Lower leg skin (tissue), 4 donors: ENCODE measurements at regions not wholly inside any gene's neighbourhood (a gene's known extent, or its start where the extent isn't known, plus 50 kb on each side); places are given as distances from the start of the nearest gene placed in this dataset.

Experiments
- DNase-seq, 2 donors: peaks; one replicate each; pipeline ENCODE4 v3.0.0-alpha.2; 2019; ENCODE audit warnings: low spot score in 2 of 2
- H3K4me3 ChIP-seq: fragments of 200-600 bp; sonication (generic); 2 replicates; pipeline ENCODE4 v1.5.1; 2017; ENCODE audit warnings: mild to moderate bottlenecking, low read depth; ENCODE audit not compliant: poor library complexity, severe bottlenecking
- CTCF ChIP-seq, 3 donors: fragments of 450-650 bp; IDR thresholded peaks; one replicate each; pipeline ENCODE4 v1.5.1; 2016; ENCODE audit warnings: antibody characterized with exemption in 3 of 3, mild to moderate bottlenecking in 3 of 3, moderate library complexity in 2 of 3
- POLR2A ChIP-seq, 2 donors: fragments of 450-650 bp; IDR thresholded peaks; one replicate each; pipeline ENCODE4 v1.6.1; 2016 to 2017; ENCODE audit warnings: antibody characterized with exemption in 2 of 2, mild to moderate bottlenecking in 1 of 2, moderate library complexity in 1 of 2
- WGBS, 2 donors: methylation state at CpG; one replicate each; pipeline ENCODE4 v1.1.5; 2018; 5-methylcytosine and 5-hydroxymethylcytosine counted together
- intact Hi-C: fragments of 100-400 bp; cut with DNase I; formaldehyde crosslinking; loops from one replicate; pipeline ENCODE4 v1.15.0; 2023; ENCODE audit warnings: low total_unique reads

- no peak overlapping the region for H3K4me3 ChIP-seq
- no peak for DNase-seq
- 79% methylated on average over 3 of the region's 3 CpGs for WGBS, 2 donors
- no peak for TF ChIP-seq CTCF (IDR thresholded peaks at IDR 0.05)
- no peak for TF ChIP-seq POLR2A (IDR thresholded peaks at IDR 0.05)
- intact Hi-C loops: no loop called here
Measured at GRCh38 chr2:228283491-228284171, 102.1 kb upstream of the SPHKAP start.

- intact Hi-C loops: no loop called here
- TF ChIP-seq CTCF (IDR thresholded peaks at IDR 0.05): no peak
- TF ChIP-seq POLR2A (IDR thresholded peaks at IDR 0.05): no peak
- no peak for DNase-seq
- WGBS, 2 donors: 87 to 90% methylated on average over 2 of the region's 2 CpGs
- no peak overlapping the region for H3K4me3 ChIP-seq
Measured at GRCh38 chr2:228282376-228282775, 100.9 kb upstream of the SPHKAP start.

GRCh38 chr2:228273159-228273558 lies 91.7 kb upstream of the SPHKAP start:
- TF ChIP-seq CTCF (IDR thresholded peaks at IDR 0.05): no peak
- TF ChIP-seq POLR2A (IDR thresholded peaks at IDR 0.05): no peak
- DNase-seq: no peak
- intact Hi-C loops: no loop called here
- 70 to 79% methylated on average over 6 of the region's 6 CpGs for WGBS, 2 donors
- no peak overlapping the region for H3K4me3 ChIP-seq

- H3K4me3 ChIP-seq: no peak overlapping the region
- DNase-seq: no peak
- TF ChIP-seq CTCF (IDR thresholded peaks at IDR 0.05): no peak
- no peak for TF ChIP-seq POLR2A (IDR thresholded peaks at IDR 0.05)
- intact Hi-C loops: no loop called here
- 64 to 65% methylated on average over 2 of the region's 2 CpGs for whole genome bisulfite sequencing, 2 donors
Measured at GRCh38 chr2:228269351-228269750, 87.9 kb upstream of the SPHKAP start.

GRCh38 chr2:228268756-228269155 lies 87.3 kb upstream of the SPHKAP start:
- 69 to 76% methylated on average over 1 of the region's 1 CpG for WGBS, 2 donors
- no peak overlapping the region for H3K4me3 ChIP-seq
- DNase-seq: no peak
- intact Hi-C loops: no loop called here
- TF ChIP-seq CTCF (IDR thresholded peaks at IDR 0.05): no peak
- no peak for TF ChIP-seq POLR2A (IDR thresholded peaks at IDR 0.05)

GRCh38 chr2:228268301-228268700 lies 86.8 kb upstream of the SPHKAP start:
- intact Hi-C loops: no loop called here
- H3K4me3 ChIP-seq: no peak overlapping the region
- no peak for TF ChIP-seq POLR2A (IDR thresholded peaks at IDR 0.05)
- no peak for TF ChIP-seq CTCF (IDR thresholded peaks at IDR 0.05)
- no peak for DNase-seq
- WGBS, 2 donors: 70 to 73% methylated on average over 2 of the region's 2 CpGs
